SK-N-SH (cell line): ENCODE measurements at regions not wholly inside any gene's neighbourhood (a gene's known extent, or its start where the extent isn't known, plus 50 kb on each side); places are given as distances from the start of the nearest gene placed in this dataset.

Experiments used
- EP300 ChIP-seq, 2 experiments: IDR thresholded peaks; 2 replicates each; pipeline versions ENCODE4 v1.4.0 to v1.6.1; 2012; ENCODE audit warnings: borderline replicate concordance in 1 of 2, low read depth in 1 of 2, low read length in 1 of 2
- FOXJ3 ChIP-seq: sonication (generic); formaldehyde crosslinking; IDR thresholded peaks from 2 replicates; pipeline ENCODE4 v1.5.1; 2020; ENCODE audit warnings: mild to moderate bottlenecking, missing genetic modification reagents
- RXRA ChIP-seq: IDR thresholded peaks from 2 replicates; pipeline ENCODE4 v1.4.0; 2012; ENCODE audit warnings: low read depth, mild to moderate bottlenecking, borderline replicate concordance
- TAF1 ChIP-seq: IDR thresholded peaks from 2 replicates; pipeline ENCODE4 v1.6.1; 2012; ENCODE audit warnings: low read depth, mild to moderate bottlenecking, low read length, moderate library complexity, borderline replicate concordance
- TF ChIP-seq, protein P1 (sequence below): fragments of 200-600 bp; sonication (generic); IDR thresholded peaks from 2 replicates; pipeline ENCODE4 v1.6.1; 2017; ENCODE audit warnings: antibody characterized with exemption, mild to moderate bottlenecking, moderate library complexity
- TF ChIP-seq, protein P2 (sequence below): IDR thresholded peaks from 2 replicates; pipeline ENCODE4 v1.4.0; 2012; ENCODE audit warnings: low read depth

DNA sequence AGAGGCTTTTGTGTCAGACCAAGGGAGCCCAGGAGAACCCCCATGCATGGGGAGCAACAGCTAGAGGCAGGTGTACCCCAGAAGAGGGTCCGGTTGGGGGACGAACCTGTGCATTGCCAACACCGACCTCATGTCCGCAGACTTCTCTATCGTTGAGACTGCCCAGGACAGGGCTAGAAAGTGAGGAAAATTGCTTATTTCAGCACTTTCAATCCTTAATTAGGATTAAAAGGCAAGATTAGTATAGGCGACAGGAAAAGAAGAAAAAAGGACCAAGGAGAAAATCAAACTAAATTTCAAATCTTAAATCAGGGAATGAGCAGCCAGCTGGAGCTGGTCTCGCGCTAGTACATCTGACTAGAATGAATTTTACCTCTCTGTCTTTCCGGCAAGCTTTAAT, 438.9 kb upstream of the SOX11 start:
- TF ChIP-seq, protein P1, sequence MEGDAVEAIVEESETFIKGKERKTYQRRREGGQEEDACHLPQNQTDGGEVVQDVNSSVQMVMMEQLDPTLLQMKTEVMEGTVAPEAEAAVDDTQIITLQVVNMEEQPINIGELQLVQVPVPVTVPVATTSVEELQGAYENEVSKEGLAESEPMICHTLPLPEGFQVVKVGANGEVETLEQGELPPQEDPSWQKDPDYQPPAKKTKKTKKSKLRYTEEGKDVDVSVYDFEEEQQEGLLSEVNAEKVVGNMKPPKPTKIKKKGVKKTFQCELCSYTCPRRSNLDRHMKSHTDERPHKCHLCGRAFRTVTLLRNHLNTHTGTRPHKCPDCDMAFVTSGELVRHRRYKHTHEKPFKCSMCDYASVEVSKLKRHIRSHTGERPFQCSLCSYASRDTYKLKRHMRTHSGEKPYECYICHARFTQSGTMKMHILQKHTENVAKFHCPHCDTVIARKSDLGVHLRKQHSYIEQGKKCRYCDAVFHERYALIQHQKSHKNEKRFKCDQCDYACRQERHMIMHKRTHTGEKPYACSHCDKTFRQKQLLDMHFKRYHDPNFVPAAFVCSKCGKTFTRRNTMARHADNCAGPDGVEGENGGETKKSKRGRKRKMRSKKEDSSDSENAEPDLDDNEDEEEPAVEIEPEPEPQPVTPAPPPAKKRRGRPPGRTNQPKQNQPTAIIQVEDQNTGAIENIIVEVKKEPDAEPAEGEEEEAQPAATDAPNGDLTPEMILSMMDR: no peak
- TF ChIP-seq, protein P2, sequence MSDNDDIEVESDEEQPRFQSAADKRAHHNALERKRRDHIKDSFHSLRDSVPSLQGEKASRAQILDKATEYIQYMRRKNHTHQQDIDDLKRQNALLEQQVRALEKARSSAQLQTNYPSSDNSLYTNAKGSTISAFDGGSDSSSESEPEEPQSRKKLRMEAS: no peak
- TF ChIP-seq EP300 (IDR thresholded peaks at IDR 0.05; ENCODE audit: borderline replicate concordance in 1 of 2, low read depth in 1 of 2, low read length in 1 of 2) (no peak), TAF1 (no peak), RXRA (no peak), FOXJ3 (CRISPR knock-in tag) (no peak)
